Fibroblast of lung (primary cell): ENCODE measurements at regions not wholly inside any gene's neighbourhood (a gene's known extent, or its start where the extent isn't known, plus 50 kb on each side); places are given as distances from the start of the nearest gene placed in this dataset.

Source experiments
- CTCF ChIP-seq, 2 donors: IDR thresholded peaks in 1 of 2; conservative IDR thresholded peaks in 1 of 2; 1 replicate in 1 of 2; 2 replicates in 1 of 2; pipeline ENCODE4 v1.5.1; 2011 to 2012; ENCODE audit warnings: low read length in 2 of 2, control low read depth in 1 of 2, inconsistent platforms in 1 of 2, low read depth in 1 of 2, mild to moderate bottlenecking in 1 of 2
- EZH2 ChIP-seq: IDR thresholded peaks from 2 replicates; pipeline ENCODE4 v1.5.1; 2012; ENCODE audit warnings: low read length, control low read depth, mild to moderate bottlenecking; ENCODE audit errors: missing control alignments

DNA sequence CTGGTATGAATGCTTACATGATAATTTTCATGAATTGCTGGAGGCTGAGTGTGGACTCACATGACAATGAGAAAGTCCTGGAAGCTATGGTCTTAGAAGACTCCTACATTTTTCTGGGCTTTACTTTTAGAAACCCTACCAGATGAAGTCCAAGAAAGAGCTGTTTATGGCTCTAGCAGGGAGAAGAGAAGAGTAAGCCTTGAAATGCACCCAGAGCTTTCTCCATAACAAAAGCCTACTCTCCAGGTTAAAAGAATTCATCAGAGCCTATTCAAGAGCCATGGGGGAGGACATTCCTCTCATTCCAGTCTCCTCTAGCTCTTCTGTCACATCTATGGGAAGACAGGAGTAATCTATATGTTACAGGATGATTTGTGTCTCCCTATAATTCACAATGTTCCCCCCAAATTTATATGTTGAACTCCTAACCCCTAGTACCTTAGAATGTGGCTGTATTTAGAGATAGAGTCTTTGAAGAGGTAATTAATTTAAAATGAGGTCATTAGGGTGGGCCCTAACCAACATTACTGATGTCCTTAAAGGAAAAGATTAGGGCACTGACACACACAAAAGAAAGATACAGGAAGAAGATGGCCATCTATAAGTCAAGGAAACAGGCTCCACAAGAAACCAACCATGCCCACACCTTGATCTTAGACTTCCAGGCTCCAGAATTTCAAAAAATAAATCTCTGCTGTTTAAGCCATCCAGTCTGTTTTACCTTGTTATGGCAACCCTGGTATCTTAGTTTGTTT lies 193.8 kb upstream of the PTER start:
- TF ChIP-seq CTCF (conservative IDR thresholded peaks at IDR 0.05 in 1 of 2, IDR thresholded peaks at IDR 0.05 in 1 of 2; ENCODE audit: low read depth in 1 of 2, low read length in 2 of 2) (no peak), EZH2 (no peak)
